OCI-LY1 (cell line): ENCODE measurements at regions not wholly inside any gene's neighbourhood (a gene's known extent, or its start where the extent isn't known, plus 50 kb on each side); places are given as distances from the start of the nearest gene placed in this dataset.

Experiments used
- H2AFZ ChIP-seq: fragments of 200-600 bp; sonication (generic), shearing (Covaris generic); 2 replicates; pipeline ENCODE4 v1.6.0; 2014; ENCODE audit warnings: antibody characterized with exemption, mild to moderate bottlenecking, low read length
- H3F3A ChIP-seq: fragments of 200-600 bp; sonication (generic), shearing (Covaris generic); 2 replicates; pipeline ENCODE4 v1.6.0; 2014; ENCODE audit warnings: mild to moderate bottlenecking, antibody characterized with exemption, low read length, moderate library complexity; ENCODE audit not compliant: insufficient read depth
- H3K27ac ChIP-seq: fragments of 200-600 bp; sonication (generic); 2 replicates; pipeline ENCODE4 v1.5.1; 2014; ENCODE audit warnings: low read length, mixed run types, mild to moderate bottlenecking, low read depth; ENCODE audit not compliant: poor library complexity, severe bottlenecking
- H3K27me3 ChIP-seq: fragments of 200-600 bp; sonication (generic); 2 replicates; pipeline ENCODE4 v1.6.0; 2014; ENCODE audit warnings: antibody characterized with exemption, mild to moderate bottlenecking, low read length, moderate library complexity; ENCODE audit not compliant: insufficient read depth
- H3K36me3 ChIP-seq: fragments of 200-600 bp; sonication (generic); 2 replicates; pipeline ENCODE4 v1.6.1; 2014; ENCODE audit warnings: mild to moderate bottlenecking, antibody characterized with exemption, low read length, moderate library complexity, mixed read lengths; ENCODE audit not compliant: insufficient read depth
- H3K4me1 ChIP-seq: fragments of 200-600 bp; sonication (generic); 2 replicates; pipeline ENCODE4 v1.5.1; 2014; ENCODE audit warnings: mild to moderate bottlenecking, low read length, moderate library complexity; ENCODE audit not compliant: insufficient read depth, severe bottlenecking
- H3K4me2 ChIP-seq: fragments of 200-600 bp; sonication (generic), shearing (Covaris generic); 2 replicates; pipeline ENCODE4 v1.6.1; 2014; ENCODE audit warnings: low read length
- H3K4me3 ChIP-seq: fragments of 200-600 bp; sonication (generic); 2 replicates; pipeline ENCODE4 v1.5.1; 2014; ENCODE audit warnings: low read length, low read depth, mild to moderate bottlenecking, mixed read lengths; ENCODE audit not compliant: poor library complexity, severe bottlenecking
- H3K79me2 ChIP-seq: fragments of 200-600 bp; shearing (Covaris generic); 2 replicates; pipeline ENCODE4 v1.6.1; 2016; ENCODE audit warnings: mixed run types, low read length, mixed read lengths; ENCODE audit not compliant: insufficient read depth
- H3K9ac ChIP-seq: fragments of 200-600 bp; sonication (generic), shearing (Covaris generic); 2 replicates; pipeline ENCODE4 v1.6.1; 2014; ENCODE audit warnings: mild to moderate bottlenecking, low read length, mixed read lengths
- H3K9me2 ChIP-seq: fragments of 200-600 bp; sonication (generic), shearing (Covaris generic); 2 replicates; pipeline ENCODE4 v1.6.1; 2014; ENCODE audit warnings: low read depth, mild to moderate bottlenecking, low read length, mixed read lengths
- H3K9me3 ChIP-seq: fragments of 200-600 bp; shearing (Covaris generic); 2 replicates; pipeline ENCODE4 v1.6.1; 2014; ENCODE audit warnings: low read length, mixed read lengths
- H4K20me1 ChIP-seq: fragments of 200-600 bp; sonication (generic), shearing (Covaris generic); 2 replicates; pipeline ENCODE4 v1.6.0; 2016; ENCODE audit warnings: mild to moderate bottlenecking, low read length; ENCODE audit not compliant: insufficient read depth
- EZH2 ChIP-seq: fragments of 200-600 bp; sonication (generic), shearing (Covaris generic); IDR thresholded peaks from 2 replicates; pipeline ENCODE4 v1.8.0; 2017; ENCODE audit warnings: borderline replicate concordance, mixed run types, mild to moderate bottlenecking, antibody characterized with exemption, low read length, moderate library complexity, mixed read lengths
- TF ChIP-seq, protein P1 (sequence below): fragments of 200-600 bp; sonication (generic), shearing (Covaris generic); IDR thresholded peaks from 2 replicates; pipeline ENCODE4 v1.5.1; 2017; ENCODE audit warnings: mild to moderate bottlenecking, antibody characterized with exemption, low read length, moderate library complexity, mixed read lengths

DNA sequence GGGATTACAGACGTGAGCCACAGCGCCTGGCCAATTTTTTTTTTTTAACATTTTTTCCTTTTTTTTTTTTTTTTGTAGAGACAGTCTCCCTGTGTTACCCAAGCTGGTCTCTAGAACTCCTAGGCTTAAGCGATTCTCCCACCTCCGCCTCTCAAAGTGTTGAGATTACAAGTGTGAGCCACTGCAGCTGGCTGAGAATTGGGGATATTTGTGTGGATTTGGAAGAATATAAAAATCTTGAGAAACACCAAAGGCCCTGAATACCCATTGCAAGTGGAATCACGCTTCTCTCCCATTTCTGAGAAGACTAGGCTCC lies 79.9 kb upstream of the ABCC4 start:
- H3K4me3 ChIP-seq: no peak overlapping the region
- no peaks in the 10 kb centered on the region for H3K36me3 ChIP-seq
- no peaks in the 10 kb centered on the region for H3K9me3 ChIP-seq
- H4K20me1 ChIP-seq: no peaks in the 10 kb centered on the region
- no peak overlapping the region for H3K4me2 ChIP-seq
- no peak for TF ChIP-seq EZH2
- TF ChIP-seq, protein P1, sequence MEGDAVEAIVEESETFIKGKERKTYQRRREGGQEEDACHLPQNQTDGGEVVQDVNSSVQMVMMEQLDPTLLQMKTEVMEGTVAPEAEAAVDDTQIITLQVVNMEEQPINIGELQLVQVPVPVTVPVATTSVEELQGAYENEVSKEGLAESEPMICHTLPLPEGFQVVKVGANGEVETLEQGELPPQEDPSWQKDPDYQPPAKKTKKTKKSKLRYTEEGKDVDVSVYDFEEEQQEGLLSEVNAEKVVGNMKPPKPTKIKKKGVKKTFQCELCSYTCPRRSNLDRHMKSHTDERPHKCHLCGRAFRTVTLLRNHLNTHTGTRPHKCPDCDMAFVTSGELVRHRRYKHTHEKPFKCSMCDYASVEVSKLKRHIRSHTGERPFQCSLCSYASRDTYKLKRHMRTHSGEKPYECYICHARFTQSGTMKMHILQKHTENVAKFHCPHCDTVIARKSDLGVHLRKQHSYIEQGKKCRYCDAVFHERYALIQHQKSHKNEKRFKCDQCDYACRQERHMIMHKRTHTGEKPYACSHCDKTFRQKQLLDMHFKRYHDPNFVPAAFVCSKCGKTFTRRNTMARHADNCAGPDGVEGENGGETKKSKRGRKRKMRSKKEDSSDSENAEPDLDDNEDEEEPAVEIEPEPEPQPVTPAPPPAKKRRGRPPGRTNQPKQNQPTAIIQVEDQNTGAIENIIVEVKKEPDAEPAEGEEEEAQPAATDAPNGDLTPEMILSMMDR: no peak
- no peaks in the 10 kb centered on the region for H3K27me3 ChIP-seq
- H2AFZ ChIP-seq: no peak overlapping the region
- peaks cover 7% of the 10 kb centered on the region for H3K4me1 ChIP-seq
- H3F3A ChIP-seq: no peaks in the 10 kb centered on the region
- no peak overlapping the region for H3K9ac ChIP-seq
- no peaks in the 10 kb centered on the region for H3K79me2 ChIP-seq
- no peaks in the 10 kb centered on the region for H3K9me2 ChIP-seq
- no peak overlapping the region for H3K27ac ChIP-seq

DNA sequence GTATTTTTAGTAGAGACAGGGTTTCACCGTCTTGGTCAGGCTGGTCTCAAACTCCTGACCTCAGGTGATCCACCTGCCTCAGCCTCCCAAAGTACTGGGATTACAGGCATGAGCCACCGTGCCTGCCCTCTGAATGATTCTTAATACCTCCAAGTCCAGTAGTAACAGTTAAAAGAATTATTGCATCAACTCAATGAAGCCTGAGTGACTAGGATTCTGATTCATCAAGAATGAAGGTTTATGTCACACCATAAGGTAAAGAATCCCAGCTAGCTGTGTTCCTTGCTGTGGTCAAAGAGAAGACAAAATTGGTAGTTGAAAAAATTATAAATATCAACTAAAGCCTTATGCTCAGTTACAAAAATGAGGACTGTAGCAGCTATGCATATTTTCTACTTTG lies 81.2 kb upstream of the ABCC4 start:
- no peak overlapping the region for H3K27ac ChIP-seq

DNA sequence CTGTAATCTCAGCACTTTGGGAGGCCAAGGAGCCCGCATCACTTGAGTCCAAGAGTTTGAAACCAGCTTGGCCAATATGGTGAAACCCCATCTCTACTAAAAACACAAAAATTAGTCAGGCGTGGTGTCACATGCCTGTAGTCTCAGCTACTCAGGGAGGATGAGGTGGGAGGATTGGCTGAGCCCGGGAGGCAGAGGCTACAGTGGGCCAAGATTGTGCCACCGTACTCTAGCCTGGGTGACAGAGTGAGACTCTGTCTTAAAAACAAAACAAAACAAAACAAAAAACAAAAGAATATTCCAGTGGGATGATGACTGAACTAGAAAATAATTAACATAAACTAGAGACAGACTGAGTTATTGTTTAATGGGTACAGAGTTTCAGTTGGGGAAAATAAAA lies 81.7 kb upstream of the ABCC4 start:
- Histone ChIP-seq H3K9me3 (no peaks in the 10 kb centered on the region), H3K9ac (no peak overlapping the region), H3K4me2 (no peak overlapping the region), H3K36me3 (no peaks in the 10 kb centered on the region), H3K4me1 (peaks cover 7% of the 10 kb centered on the region), H2AFZ (no peak overlapping the region), H3K79me2 (no peaks in the 10 kb centered on the region), H3K9me2 (no peaks in the 10 kb centered on the region), H3K27me3 (no peaks in the 10 kb centered on the region), H3K4me3 (no peak overlapping the region), H4K20me1 (no peaks in the 10 kb centered on the region), H3F3A (no peaks in the 10 kb centered on the region), H3K27ac (no peak overlapping the region)
- TF ChIP-seq EZH2: no peak
- TF ChIP-seq, protein P1: no peak

More for the DNA sequence above, 81.2 kb upstream of the ABCC4 start:
- no peaks in the 10 kb centered on the region for H3K79me2 ChIP-seq
- H3K9me3 ChIP-seq: no peaks in the 10 kb centered on the region
- no peaks in the 10 kb centered on the region for H3F3A ChIP-seq
- no peak overlapping the region for H3K4me2 ChIP-seq
- H3K36me3 ChIP-seq: no peaks in the 10 kb centered on the region
- no peaks in the 10 kb centered on the region for H3K9me2 ChIP-seq
- no peaks in the 10 kb centered on the region for H3K27me3 ChIP-seq
- no peak overlapping the region for H3K9ac ChIP-seq
- H3K4me1 ChIP-seq: peaks cover 7% of the 10 kb centered on the region
- TF ChIP-seq, protein P1: no peak
- TF ChIP-seq EZH2: no peak
- H3K4me3 ChIP-seq: no peak overlapping the region
- H2AFZ ChIP-seq: no peak overlapping the region
- no peaks in the 10 kb centered on the region for H4K20me1 ChIP-seq
